ENCODE measurements at regions not wholly inside any gene's neighbourhood (a gene's known extent, or its start where the extent isn't known, plus 50 kb on each side); places are given as distances from the start of the nearest gene placed in this dataset.

DNA sequence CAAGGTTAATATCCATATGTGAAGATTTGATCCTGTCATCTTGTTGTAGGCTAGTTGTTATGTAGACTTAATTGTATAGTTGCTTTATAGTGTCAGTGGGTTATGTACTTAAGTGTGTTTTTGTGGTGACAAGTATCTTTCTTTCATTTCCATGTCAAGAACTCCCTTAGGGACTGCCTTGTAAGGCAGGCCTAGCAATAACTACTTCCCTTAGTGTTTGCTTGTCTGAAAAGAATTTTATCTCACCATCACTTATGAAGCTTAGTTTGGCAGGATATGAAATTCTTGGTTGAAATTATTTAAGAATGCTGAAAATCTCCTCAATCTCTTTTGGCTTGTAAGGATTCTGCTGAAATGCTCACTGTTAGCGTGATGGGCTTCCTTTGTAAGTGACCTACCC lies 467.6 kb downstream of the CDH2 start:
- no peaks in the 10 kb centered on the region for H3K4me1 ChIP-seq (ENCODE audit: control insufficient read depth in 1 of 2, insufficient read depth in 2 of 2, low read length in 2 of 2)
- H3K9me3 ChIP-seq (ENCODE audit: control insufficient read depth in 1 of 2, low read length in 2 of 2), result no peaks in the 10 kb centered on the region
- H3K27me3 ChIP-seq (ENCODE audit: control insufficient read depth in 1 of 2, insufficient read depth in 2 of 2, low read length in 2 of 2), result no peaks in the 10 kb centered on the region
- no peak overlapping the region for H3K9ac ChIP-seq (ENCODE audit: low read depth in 1 of 2, low read length in 2 of 2)
- no peak overlapping the region for H3K27ac ChIP-seq (ENCODE audit: low read depth, low read length)
- no peak overlapping the region for H3K4me3 ChIP-seq (ENCODE audit: low read depth in 1 of 2, low read length in 2 of 2)
- H3K36me3 ChIP-seq (ENCODE audit: control insufficient read depth in 1 of 2, insufficient read depth in 2 of 2, low read length in 2 of 2), result no peaks in the 10 kb centered on the region

DNA sequence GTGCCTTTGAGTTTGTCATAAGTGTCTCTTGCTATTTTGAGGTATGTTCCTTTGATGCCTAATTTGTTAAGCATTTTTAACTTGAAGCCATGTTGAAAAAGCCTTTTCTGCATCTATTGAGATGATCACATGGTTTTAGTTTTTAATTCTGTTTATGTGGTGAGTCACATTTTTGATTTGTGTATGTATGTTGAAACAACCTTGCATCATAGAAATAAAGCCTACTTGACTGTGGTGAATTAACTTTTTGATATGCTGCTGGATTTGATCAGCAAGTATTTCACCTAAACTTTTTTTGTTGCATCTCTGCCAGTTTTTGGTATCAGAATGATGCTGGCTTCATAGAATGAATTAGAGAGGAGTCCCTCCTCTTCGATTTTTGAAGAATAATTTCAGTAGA lies 469.7 kb downstream of the CDH2 start:
- no peak overlapping the region for H3K27ac ChIP-seq (ENCODE audit: low read depth, low read length)
- H3K9ac ChIP-seq (ENCODE audit: low read depth in 1 of 2, low read length in 2 of 2), result no peak overlapping the region
- H3K4me3 ChIP-seq (ENCODE audit: low read depth in 1 of 2, low read length in 2 of 2), result no peak overlapping the region
- H3K27me3 ChIP-seq (ENCODE audit: control insufficient read depth in 1 of 2, insufficient read depth in 2 of 2, low read length in 2 of 2), result no peaks in the 10 kb centered on the region
- H3K9me3 ChIP-seq (ENCODE audit: control insufficient read depth in 1 of 2, low read length in 2 of 2), result no peaks in the 10 kb centered on the region
- H3K36me3 ChIP-seq (ENCODE audit: control insufficient read depth in 1 of 2, insufficient read depth in 2 of 2, low read length in 2 of 2), result no peaks in the 10 kb centered on the region
- H3K4me1 ChIP-seq (ENCODE audit: control insufficient read depth in 1 of 2, insufficient read depth in 2 of 2, low read length in 2 of 2), result no peaks in the 10 kb centered on the region

DNA sequence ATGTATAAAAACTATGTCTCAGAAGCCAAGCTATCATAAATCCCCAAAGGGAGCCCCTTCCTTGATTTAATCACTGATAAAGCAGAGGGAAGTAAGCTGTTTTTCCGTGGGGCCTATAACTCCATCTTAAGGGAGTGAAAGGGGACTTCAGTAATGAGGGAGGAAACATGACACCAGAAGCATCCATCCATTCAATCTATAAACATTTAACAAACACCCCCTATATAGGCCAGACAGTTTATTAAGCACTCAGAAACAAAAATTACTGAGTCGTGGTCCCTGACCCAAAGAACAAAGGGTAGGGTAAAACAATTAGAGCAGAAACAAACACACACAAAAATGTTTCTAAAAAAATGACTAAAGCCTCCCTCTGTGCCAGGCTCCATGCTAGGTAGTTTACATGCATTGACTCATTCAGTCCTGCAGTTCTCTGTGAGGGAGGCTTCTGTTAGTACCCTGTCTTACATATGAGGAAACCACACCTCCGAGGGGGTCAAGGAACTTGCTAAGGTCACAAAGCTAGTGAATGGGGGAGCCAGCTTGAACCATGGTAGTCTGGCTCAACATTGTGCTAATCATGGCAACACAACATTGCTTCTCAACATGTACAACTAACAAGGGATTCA lies 472.1 kb downstream of the CDH2 start:
- H3K36me3 ChIP-seq (ENCODE audit: control insufficient read depth in 1 of 2, insufficient read depth in 2 of 2, low read length in 2 of 2), result no peaks in the 10 kb centered on the region
- H3K4me1 ChIP-seq (ENCODE audit: control insufficient read depth in 1 of 2, insufficient read depth in 2 of 2, low read length in 2 of 2), result no peaks in the 10 kb centered on the region
- H3K27me3 ChIP-seq (ENCODE audit: control insufficient read depth in 1 of 2, insufficient read depth in 2 of 2, low read length in 2 of 2), result no peaks in the 10 kb centered on the region
- no peak overlapping the region for H3K9ac ChIP-seq (ENCODE audit: low read depth in 1 of 2, low read length in 2 of 2)
- no peaks in the 10 kb centered on the region for H3K9me3 ChIP-seq (ENCODE audit: control insufficient read depth in 1 of 2, low read length in 2 of 2)
- H3K27ac ChIP-seq (ENCODE audit: low read depth, low read length), result no peak overlapping the region
- no peak overlapping the region for H3K4me3 ChIP-seq (ENCODE audit: low read depth in 1 of 2, low read length in 2 of 2)

GRCh38 chr18:27699137-27699536 lies 477.8 kb downstream of the CDH2 start:
- no peak overlapping the region for H3K4me3 ChIP-seq (ENCODE audit: low read depth in 1 of 2, low read length in 2 of 2)
- no peaks in the 10 kb centered on the region for H3K9me3 ChIP-seq (ENCODE audit: control insufficient read depth in 1 of 2, low read length in 2 of 2)
- no peaks in the 10 kb centered on the region for H3K27me3 ChIP-seq (ENCODE audit: control insufficient read depth in 1 of 2, insufficient read depth in 2 of 2, low read length in 2 of 2)
- H3K4me1 ChIP-seq (ENCODE audit: control insufficient read depth in 1 of 2, insufficient read depth in 2 of 2, low read length in 2 of 2), result no peaks in the 10 kb centered on the region
- H3K36me3 ChIP-seq (ENCODE audit: control insufficient read depth in 1 of 2, insufficient read depth in 2 of 2, low read length in 2 of 2), result no peaks in the 10 kb centered on the region
- H3K9ac ChIP-seq (ENCODE audit: low read depth in 1 of 2, low read length in 2 of 2), result no peak overlapping the region
- no peak overlapping the region for H3K27ac ChIP-seq (ENCODE audit: low read depth, low read length)

DNA sequence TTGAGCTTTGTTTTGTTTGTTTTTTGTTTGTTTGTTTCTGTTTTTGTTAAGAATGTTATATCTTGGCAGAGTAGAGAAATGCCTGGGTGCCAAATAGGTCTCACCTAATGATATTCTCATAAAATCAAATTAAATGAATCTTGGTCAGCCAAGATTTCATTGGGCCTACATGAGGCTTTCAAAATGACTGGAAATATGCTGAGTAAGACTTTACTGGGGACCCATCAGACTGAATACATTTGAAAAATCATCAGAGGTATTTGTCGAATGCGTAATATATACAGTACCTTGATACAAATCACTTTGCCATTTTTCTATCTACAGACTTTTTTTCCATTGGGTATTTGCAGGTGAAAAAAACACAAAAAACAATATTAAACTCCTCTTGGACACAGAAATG lies 480.8 kb downstream of the CDH2 start:
- H3K9ac ChIP-seq (ENCODE audit: low read depth in 1 of 2, low read length in 2 of 2), result no peak overlapping the region
- H3K4me3 ChIP-seq (ENCODE audit: low read depth in 1 of 2, low read length in 2 of 2), result no peak overlapping the region
- no peaks in the 10 kb centered on the region for H3K4me1 ChIP-seq (ENCODE audit: control insufficient read depth in 1 of 2, insufficient read depth in 2 of 2, low read length in 2 of 2)
- no peaks in the 10 kb centered on the region for H3K9me3 ChIP-seq (ENCODE audit: control insufficient read depth in 1 of 2, low read length in 2 of 2)
- no peaks in the 10 kb centered on the region for H3K27me3 ChIP-seq (ENCODE audit: control insufficient read depth in 1 of 2, insufficient read depth in 2 of 2, low read length in 2 of 2)
- no peak overlapping the region for H3K27ac ChIP-seq (ENCODE audit: low read depth, low read length)
- H3K36me3 ChIP-seq (ENCODE audit: control insufficient read depth in 1 of 2, insufficient read depth in 2 of 2, low read length in 2 of 2), result no peaks in the 10 kb centered on the region

- no peaks in the 10 kb centered on the region for H3K36me3 ChIP-seq (ENCODE audit: control insufficient read depth in 1 of 2, insufficient read depth in 2 of 2, low read length in 2 of 2)
- H3K4me1 ChIP-seq (ENCODE audit: control insufficient read depth in 1 of 2, insufficient read depth in 2 of 2, low read length in 2 of 2), result no peaks in the 10 kb centered on the region
- H3K27me3 ChIP-seq (ENCODE audit: control insufficient read depth in 1 of 2, insufficient read depth in 2 of 2, low read length in 2 of 2), result no peaks in the 10 kb centered on the region
- no peak overlapping the region for H3K4me3 ChIP-seq (ENCODE audit: low read depth in 1 of 2, low read length in 2 of 2)
- no peak overlapping the region for H3K9ac ChIP-seq (ENCODE audit: low read depth in 1 of 2, low read length in 2 of 2)
- no peak overlapping the region for H3K27ac ChIP-seq (ENCODE audit: low read depth, low read length)
- H3K9me3 ChIP-seq (ENCODE audit: control insufficient read depth in 1 of 2, low read length in 2 of 2), result no peaks in the 10 kb centered on the region
Observed at GRCh38 chr18:27695503-27695902, 481.4 kb downstream of the CDH2 start.

DNA sequence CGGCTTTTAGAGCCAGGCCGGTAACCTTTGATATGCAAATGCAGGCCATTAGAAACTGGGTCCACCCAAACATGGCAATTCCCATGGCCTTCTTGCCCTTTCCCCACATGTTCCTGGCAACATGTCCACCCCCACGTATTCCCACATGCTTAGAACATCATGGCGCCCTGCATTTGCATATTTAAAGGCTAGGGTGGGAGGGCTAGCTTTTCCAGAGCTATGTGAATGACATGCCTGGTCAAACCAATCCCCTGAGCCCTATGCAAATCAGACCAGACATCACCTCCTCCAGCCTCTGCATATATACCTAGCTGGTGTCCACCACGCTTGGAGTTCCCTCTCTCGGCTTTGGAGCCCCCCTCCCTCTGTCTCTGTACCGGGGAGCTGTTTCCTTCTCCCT lies 481.9 kb downstream of the CDH2 start:
- Histone ChIP-seq H3K36me3 (ENCODE audit: control insufficient read depth in 1 of 2, insufficient read depth in 2 of 2, low read length in 2 of 2) (no peaks in the 10 kb centered on the region), H3K9me3 (ENCODE audit: control insufficient read depth in 1 of 2, low read length in 2 of 2) (no peaks in the 10 kb centered on the region), H3K9ac (ENCODE audit: low read depth in 1 of 2, low read length in 2 of 2) (no peak overlapping the region), H3K27me3 (ENCODE audit: control insufficient read depth in 1 of 2, insufficient read depth in 2 of 2, low read length in 2 of 2) (no peaks in the 10 kb centered on the region), H3K4me3 (ENCODE audit: low read depth in 1 of 2, low read length in 2 of 2) (no peak overlapping the region), H3K4me1 (ENCODE audit: control insufficient read depth in 1 of 2, insufficient read depth in 2 of 2, low read length in 2 of 2) (no peaks in the 10 kb centered on the region), H3K27ac (ENCODE audit: low read depth, low read length) (no peak overlapping the region)

DNA sequence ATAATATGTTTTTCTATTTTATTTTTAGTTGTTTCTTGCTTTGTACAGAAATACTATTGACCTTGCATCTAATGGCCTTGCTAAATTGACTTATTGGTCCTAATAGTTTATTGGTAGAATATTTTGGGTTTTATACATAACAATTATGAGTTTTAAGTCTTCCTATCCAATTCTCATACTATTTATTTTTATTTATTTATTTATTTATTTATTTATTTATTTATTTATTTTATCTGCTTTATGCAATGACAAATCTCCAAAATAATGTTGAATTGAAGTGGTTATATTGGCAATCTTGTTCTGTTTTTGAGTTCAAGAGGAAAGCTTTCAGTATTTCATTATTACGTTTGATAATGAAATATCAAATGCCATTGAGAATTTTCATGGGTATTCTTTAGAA lies 488.3 kb downstream of the CDH2 start:
- H3K27ac ChIP-seq (ENCODE audit: low read depth, low read length), result no peak overlapping the region
- H3K9ac ChIP-seq (ENCODE audit: low read depth in 1 of 2, low read length in 2 of 2), result no peak overlapping the region
- H3K4me3 ChIP-seq (ENCODE audit: low read depth in 1 of 2, low read length in 2 of 2), result no peak overlapping the region
- no peaks in the 10 kb centered on the region for H3K36me3 ChIP-seq (ENCODE audit: control insufficient read depth in 1 of 2, insufficient read depth in 2 of 2, low read length in 2 of 2)
- H3K27me3 ChIP-seq (ENCODE audit: control insufficient read depth in 1 of 2, insufficient read depth in 2 of 2, low read length in 2 of 2), result no peaks in the 10 kb centered on the region
- no peaks in the 10 kb centered on the region for H3K4me1 ChIP-seq (ENCODE audit: control insufficient read depth in 1 of 2, insufficient read depth in 2 of 2, low read length in 2 of 2)
- peaks cover 0 to 5% of the 10 kb centered on the region in 2 donors for H3K9me3 ChIP-seq (ENCODE audit: control insufficient read depth in 1 of 2, low read length in 2 of 2)

DNA sequence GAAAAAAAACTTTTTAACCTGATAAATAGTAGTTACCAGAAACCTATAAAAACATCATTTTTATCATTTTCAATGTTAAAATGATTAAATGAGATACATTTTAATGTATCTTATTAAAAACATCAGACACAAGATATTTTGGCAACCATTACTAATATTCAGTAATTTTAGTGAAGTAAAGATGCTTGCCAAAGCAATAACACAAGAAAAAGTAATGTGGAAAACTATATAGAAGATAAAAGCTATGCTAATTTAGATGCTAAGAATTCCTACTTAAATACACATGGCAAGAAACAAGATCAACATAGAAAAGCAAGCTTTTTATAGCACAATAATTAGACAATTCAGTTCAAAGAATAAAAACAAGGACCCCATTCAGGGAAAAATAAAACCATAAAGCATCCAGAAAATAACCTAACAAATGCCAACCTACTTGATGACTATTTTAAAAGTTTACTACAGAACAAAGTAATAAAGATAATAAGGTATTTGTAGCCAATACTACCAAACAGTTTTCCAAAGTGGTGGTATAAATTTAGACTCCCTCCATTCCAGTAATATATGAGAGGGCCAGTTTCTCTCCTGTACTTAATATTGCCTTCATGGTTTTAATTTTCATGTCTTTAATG lies 489.5 kb downstream of the CDH2 start:
- H3K27me3 ChIP-seq (ENCODE audit: control insufficient read depth in 1 of 2, insufficient read depth in 2 of 2, low read length in 2 of 2), result no peaks in the 10 kb centered on the region
- no peak overlapping the region for H3K27ac ChIP-seq (ENCODE audit: low read depth, low read length)
- no peak overlapping the region for H3K4me3 ChIP-seq (ENCODE audit: low read depth in 1 of 2, low read length in 2 of 2)
- H3K9ac ChIP-seq (ENCODE audit: low read depth in 1 of 2, low read length in 2 of 2), result no peak overlapping the region
- H3K9me3 ChIP-seq (ENCODE audit: control insufficient read depth in 1 of 2, low read length in 2 of 2), result peaks cover 0 to 5% of the 10 kb centered on the region in 2 donors
- no peaks in the 10 kb centered on the region for H3K36me3 ChIP-seq (ENCODE audit: control insufficient read depth in 1 of 2, insufficient read depth in 2 of 2, low read length in 2 of 2)
- H3K4me1 ChIP-seq (ENCODE audit: control insufficient read depth in 1 of 2, insufficient read depth in 2 of 2, low read length in 2 of 2), result no peaks in the 10 kb centered on the region

DNA sequence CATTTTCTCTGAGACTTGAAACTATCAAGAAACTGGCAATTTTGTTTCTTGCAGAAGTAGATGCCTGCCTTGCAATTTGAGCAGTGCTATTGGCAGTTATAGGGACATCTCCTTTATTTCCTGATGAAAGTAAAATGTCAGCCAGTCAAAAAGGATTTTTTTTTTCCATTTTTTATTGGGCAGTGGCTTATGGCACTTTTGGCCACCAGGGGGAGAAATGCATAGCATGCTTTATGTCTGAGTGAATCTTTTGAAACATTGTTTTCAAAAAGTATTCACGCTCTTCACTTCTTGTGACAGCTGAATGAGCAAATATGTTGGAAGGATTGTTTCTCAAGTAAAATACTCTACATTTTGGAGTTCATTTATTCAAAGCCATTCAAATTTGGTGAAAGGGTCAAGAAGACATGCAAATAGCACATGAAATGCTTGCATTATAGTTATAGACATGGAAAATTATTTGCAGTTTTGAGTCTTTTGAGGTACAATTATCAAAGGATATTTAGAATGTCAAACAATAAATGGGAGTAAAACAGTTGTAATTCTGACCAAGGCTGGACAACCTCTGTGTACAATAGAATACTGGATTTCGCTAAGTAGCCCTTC lies 491.0 kb downstream of the CDH2 start:
- Histone ChIP-seq H3K9ac (ENCODE audit: low read depth in 1 of 2, low read length in 2 of 2) (no peak overlapping the region), H3K27me3 (ENCODE audit: control insufficient read depth in 1 of 2, insufficient read depth in 2 of 2, low read length in 2 of 2) (no peaks in the 10 kb centered on the region), H3K4me1 (ENCODE audit: control insufficient read depth in 1 of 2, insufficient read depth in 2 of 2, low read length in 2 of 2) (no peaks in the 10 kb centered on the region), H3K36me3 (ENCODE audit: control insufficient read depth in 1 of 2, insufficient read depth in 2 of 2, low read length in 2 of 2) (no peaks in the 10 kb centered on the region), H3K27ac (ENCODE audit: low read depth, low read length) (no peak overlapping the region), H3K4me3 (ENCODE audit: low read depth in 1 of 2, low read length in 2 of 2) (no peak overlapping the region), H3K9me3 (ENCODE audit: control insufficient read depth in 1 of 2, low read length in 2 of 2) (peaks cover 0 to 5% of the 10 kb centered on the region in 2 donors)
